Left ventricle myocardium inferior (tissue), 1 donor: ENCODE measurements at regions not wholly inside any gene's neighbourhood (a gene's known extent, or its start where the extent isn't known, plus 50 kb on each side); places are given as distances from the start of the nearest gene placed in this dataset.
A peak's percentile ranks its signal among the peaks of the same experiment; 100 is the strongest.

Experiments
- DNase-seq: peaks from one replicate; pipeline ENCODE4 v3.0.0-alpha.2; 2020
- H3K27ac ChIP-seq: fragments of 200-600 bp; replicated peaks from 2 replicates; pipeline ENCODE4 v1.8.0; 2021
- H3K27me3 ChIP-seq: fragments of 200-600 bp; 2 replicates; pipeline ENCODE4 v1.8.0; 2021; ENCODE audit warnings: low read depth
- H3K36me3 ChIP-seq: fragments of 200-600 bp; 2 replicates; pipeline ENCODE4 v1.8.0; 2021
- H3K4me1 ChIP-seq: fragments of 200-600 bp; 2 replicates; pipeline ENCODE4 v1.8.0; 2021
- H3K4me3 ChIP-seq: fragments of 200-600 bp; 2 replicates; pipeline ENCODE4 v1.8.0; 2021; ENCODE audit warnings: mild to moderate bottlenecking, moderate library complexity
- H3K9me3 ChIP-seq: fragments of 200-600 bp; replicated peaks from 2 replicates; pipeline ENCODE4 v1.8.0; 2021
- intact Hi-C: fragments of 100-400 bp; cut with micrococcal nuclease; formaldehyde crosslinking; loops from one replicate; pipeline ENCODE4 v1.11.0; 2022
- TF ChIP-seq, protein P1 (sequence below): fragments of 200-600 bp; IDR thresholded peaks from 2 replicates; pipeline ENCODE4 v1.8.0; 2021; ENCODE audit warnings: antibody characterized with exemption, mild to moderate bottlenecking, borderline replicate concordance
- donor health status: DM: no; HTN: yes; CAD: no; lungs with severe emphysema.

- intact Hi-C loops: no loop called here
- TF ChIP-seq, protein P1, sequence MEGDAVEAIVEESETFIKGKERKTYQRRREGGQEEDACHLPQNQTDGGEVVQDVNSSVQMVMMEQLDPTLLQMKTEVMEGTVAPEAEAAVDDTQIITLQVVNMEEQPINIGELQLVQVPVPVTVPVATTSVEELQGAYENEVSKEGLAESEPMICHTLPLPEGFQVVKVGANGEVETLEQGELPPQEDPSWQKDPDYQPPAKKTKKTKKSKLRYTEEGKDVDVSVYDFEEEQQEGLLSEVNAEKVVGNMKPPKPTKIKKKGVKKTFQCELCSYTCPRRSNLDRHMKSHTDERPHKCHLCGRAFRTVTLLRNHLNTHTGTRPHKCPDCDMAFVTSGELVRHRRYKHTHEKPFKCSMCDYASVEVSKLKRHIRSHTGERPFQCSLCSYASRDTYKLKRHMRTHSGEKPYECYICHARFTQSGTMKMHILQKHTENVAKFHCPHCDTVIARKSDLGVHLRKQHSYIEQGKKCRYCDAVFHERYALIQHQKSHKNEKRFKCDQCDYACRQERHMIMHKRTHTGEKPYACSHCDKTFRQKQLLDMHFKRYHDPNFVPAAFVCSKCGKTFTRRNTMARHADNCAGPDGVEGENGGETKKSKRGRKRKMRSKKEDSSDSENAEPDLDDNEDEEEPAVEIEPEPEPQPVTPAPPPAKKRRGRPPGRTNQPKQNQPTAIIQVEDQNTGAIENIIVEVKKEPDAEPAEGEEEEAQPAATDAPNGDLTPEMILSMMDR: no peak
- Histone ChIP-seq H3K36me3 (no peaks in the 10 kb centered on the region), H3K4me1 (no peaks in the 10 kb centered on the region), H3K9me3 (no peaks in the 10 kb centered on the region), H3K27ac (no peak overlapping the region), H3K27me3 (no peaks in the 10 kb centered on the region), H3K4me3 (no peak overlapping the region)
- peak; percentile 12 for DNase-seq
Measured at GRCh38 chr4:17187003-17187402, 288.6 kb upstream of the LDB2 start.

DNA sequence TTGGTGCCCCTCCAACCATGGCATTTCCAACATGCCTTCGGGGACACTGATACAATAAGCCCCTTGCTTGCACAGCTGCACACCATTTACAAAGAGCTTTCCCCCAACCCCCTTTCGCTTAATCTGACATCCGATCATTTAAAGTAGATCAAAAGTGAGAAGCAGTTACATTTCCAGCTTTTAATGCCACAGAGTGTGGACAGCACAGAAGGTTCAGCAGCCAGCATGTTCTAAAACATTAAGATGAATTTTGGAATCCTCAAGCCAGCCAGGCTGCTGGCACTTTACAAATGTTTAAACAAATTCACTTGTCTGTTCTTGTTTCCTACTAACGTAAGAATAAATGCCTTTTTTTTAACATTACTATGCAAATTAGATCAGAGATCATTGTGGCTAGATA is 284.4 kb upstream of the LDB2 start:
- no peak overlapping the region for H3K4me3 ChIP-seq
- no peaks in the 10 kb centered on the region for H3K9me3 ChIP-seq
- no peaks in the 10 kb centered on the region for H3K27me3 ChIP-seq
- TF ChIP-seq, protein P1: no peak
- H3K36me3 ChIP-seq: no peaks in the 10 kb centered on the region
- no peak overlapping the region for H3K27ac ChIP-seq
- DNase-seq: no peak
- intact Hi-C loops: no loop called here
- no peaks in the 10 kb centered on the region for H3K4me1 ChIP-seq

DNA sequence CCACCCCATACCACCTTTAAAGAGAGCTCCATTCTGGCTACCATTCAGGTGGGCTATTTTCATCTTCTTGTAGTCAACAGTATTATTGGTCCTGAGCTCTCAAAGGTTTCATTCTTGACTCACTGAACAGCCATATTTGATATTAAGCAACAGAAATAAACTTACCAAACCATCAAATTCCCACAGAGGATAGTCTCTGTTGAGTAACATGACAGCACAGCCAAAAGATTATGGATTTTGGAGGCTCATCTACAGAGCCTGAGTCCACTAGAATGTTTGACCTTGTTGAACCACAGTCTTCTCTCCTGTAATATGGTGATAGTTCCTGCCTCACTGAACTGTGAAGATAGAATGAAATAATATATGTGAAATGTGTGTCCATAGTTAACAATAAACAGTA is 276.3 kb upstream of the LDB2 start:
- no peak overlapping the region for H3K27ac ChIP-seq
- peaks cover 6% of the 10 kb centered on the region for H3K4me1 ChIP-seq
- H3K27me3 ChIP-seq: no peaks in the 10 kb centered on the region
- intact Hi-C loops: no loop called here
- no peaks in the 10 kb centered on the region for H3K9me3 ChIP-seq
- no peaks in the 10 kb centered on the region for H3K36me3 ChIP-seq
- DNase-seq: no peak
- TF ChIP-seq, protein P1: no peak
- no peak overlapping the region for H3K4me3 ChIP-seq

DNA sequence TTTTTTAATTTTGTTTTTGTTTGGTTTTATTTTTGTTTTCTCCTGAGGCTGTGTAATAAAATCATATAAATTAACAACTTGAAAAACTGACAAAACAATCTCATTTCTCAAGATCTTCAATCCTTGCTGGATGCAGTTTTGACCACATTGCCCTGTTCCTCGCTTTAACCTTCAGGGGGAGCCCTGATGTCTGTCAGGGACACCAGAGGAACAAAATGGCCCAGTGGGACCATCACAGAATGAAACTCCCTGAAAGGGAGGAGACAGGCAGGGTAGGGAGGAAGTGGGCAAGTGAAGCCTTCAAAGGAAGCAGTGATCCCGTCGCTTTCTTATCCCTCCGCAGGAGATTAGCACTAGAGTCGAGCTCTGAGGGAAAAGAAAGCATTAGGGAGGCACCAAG is 274.9 kb upstream of the LDB2 start:
- TF ChIP-seq, protein P1: peak; percentile 53
- intact Hi-C loops: no loop called here
- DNase-seq: no peak

DNA sequence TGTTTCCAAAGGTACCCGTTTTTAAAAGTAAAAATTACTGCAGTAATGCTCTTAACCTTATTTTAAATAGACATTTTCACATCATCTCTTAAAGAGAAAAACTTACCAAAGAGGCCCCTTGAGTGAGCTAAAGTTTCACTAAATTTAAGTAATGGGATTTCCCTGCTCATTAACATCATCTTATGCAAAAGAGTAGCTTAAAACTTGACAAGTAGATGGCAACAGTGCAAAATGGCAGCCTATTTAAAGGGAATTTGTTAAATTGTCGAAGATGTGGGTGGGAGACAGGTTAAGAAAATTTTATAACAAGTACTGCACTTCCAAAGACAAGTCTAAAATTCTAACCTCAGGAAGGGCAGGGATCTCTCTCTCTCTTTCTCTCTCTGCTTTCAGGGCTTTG is 271.7 kb upstream of the LDB2 start:
- TF ChIP-seq, protein P1: no peak
- intact Hi-C loops: no loop called here

More for the DNA sequence above, 274.9 kb upstream of the LDB2 start:
- no peaks in the 10 kb centered on the region for H3K9me3 ChIP-seq
- H3K4me3 ChIP-seq: no peak overlapping the region
- no peaks in the 10 kb centered on the region for H3K36me3 ChIP-seq
- no peak overlapping the region for H3K27ac ChIP-seq
- peaks cover 19% of the 10 kb centered on the region for H3K4me1 ChIP-seq
- H3K27me3 ChIP-seq: no peaks in the 10 kb centered on the region

GRCh38 chr4:17169699-17170098 is 271.3 kb upstream of the LDB2 start:
- Histone ChIP-seq H3K4me1 (peaks cover 42% of the 10 kb centered on the region), H3K27ac (no peak overlapping the region), H3K27me3 (no peaks in the 10 kb centered on the region), H3K36me3 (no peaks in the 10 kb centered on the region), H3K9me3 (no peaks in the 10 kb centered on the region), H3K4me3 (no peak overlapping the region)
- intact Hi-C loops: no loop called here
- no peak for DNase-seq
- TF ChIP-seq, protein P1: no peak

More for the DNA sequence above, 271.7 kb upstream of the LDB2 start:
- Histone ChIP-seq H3K36me3 (no peaks in the 10 kb centered on the region), H3K27me3 (no peaks in the 10 kb centered on the region), H3K4me1 (peaks cover 42% of the 10 kb centered on the region), H3K9me3 (no peaks in the 10 kb centered on the region), H3K27ac (no peak overlapping the region), H3K4me3 (no peak overlapping the region)
- no peak for DNase-seq
